Cerebellar cortex (tissue), 1 donor: ENCODE measurements at regions not wholly inside any gene's neighbourhood (a gene's known extent, or its start where the extent isn't known, plus 50 kb on each side); places are given as distances from the start of the nearest gene placed in this dataset.

Source experiments
- DNase-seq: peaks from one replicate; pipeline ENCODE4 v3.0.0-alpha.2; 2015; ENCODE audit warnings: low spot score

- DNase-seq: no peak
Measured at GRCh38 chr10:90588222-90588621, 269.6 kb downstream of the HTR7 start.

- no peak for DNase-seq
Measured at GRCh38 chr10:90589825-90590224, 268.0 kb downstream of the HTR7 start.

- no peak for DNase-seq
Measured at GRCh38 chr10:90591629-90592028, 266.2 kb downstream of the HTR7 start.

- peak; percentile 16 for DNase-seq
Measured at GRCh38 chr10:90592638-90593302, 265.1 kb downstream of the HTR7 start.

- no peak for DNase-seq
Measured at GRCh38 chr10:90598513-90598912, 259.3 kb downstream of the HTR7 start.

- DNase-seq: no peak
Measured at GRCh38 chr10:90602862-90603610, 254.8 kb downstream of the HTR7 start.

GRCh38 chr10:90604636-90605035 is 253.2 kb downstream of the HTR7 start:
- no peak for DNase-seq

GRCh38 chr10:90605506-90605905 is 252.3 kb downstream of the HTR7 start:
- no peak for DNase-seq

GRCh38 chr10:90612276-90612675 is 245.6 kb downstream of the HTR7 start:
- DNase-seq: no peak

- DNase-seq: no peak
Measured at GRCh38 chr10:90614631-90615030, 243.2 kb downstream of the HTR7 start.

- DNase-seq: no peak
Measured at GRCh38 chr10:90621577-90621976, 236.3 kb downstream of the HTR7 start.

- no peak for DNase-seq
Measured at GRCh38 chr10:90635111-90635765, 222.6 kb downstream of the HTR7 start.

- DNase-seq: no peak
Measured at GRCh38 chr10:90640756-90641155, 217.1 kb downstream of the HTR7 start.

- no peak for DNase-seq
Measured at GRCh38 chr10:90641731-90642130, 216.1 kb downstream of the HTR7 start.

GRCh38 chr10:90642136-90642535 is 215.7 kb downstream of the HTR7 start:
- DNase-seq: no peak

- DNase-seq: no peak
Measured at GRCh38 chr10:90642650-90643049, 215.2 kb downstream of the HTR7 start.

GRCh38 chr10:90644165-90644564 is 213.7 kb downstream of the HTR7 start:
- no peak for DNase-seq

GRCh38 chr10:90650858-90651257 is 207.0 kb downstream of the HTR7 start:
- no peak for DNase-seq

GRCh38 chr10:90652519-90652918 is 205.3 kb downstream of the HTR7 start:
- no peak for DNase-seq

- no peak for DNase-seq
Measured at GRCh38 chr10:90658791-90659190, 199.0 kb downstream of the HTR7 start.

GRCh38 chr10:90665905-90666662 is 191.8 kb downstream of the HTR7 start:
- no peak for DNase-seq

- DNase-seq: no peak
Measured at GRCh38 chr10:90674461-90674860, 183.4 kb downstream of the HTR7 start.
